ENCODE measurements at regions not wholly inside any gene's neighbourhood (a gene's known extent, or its start where the extent isn't known, plus 50 kb on each side); places are given as distances from the start of the nearest gene placed in this dataset.

DNA sequence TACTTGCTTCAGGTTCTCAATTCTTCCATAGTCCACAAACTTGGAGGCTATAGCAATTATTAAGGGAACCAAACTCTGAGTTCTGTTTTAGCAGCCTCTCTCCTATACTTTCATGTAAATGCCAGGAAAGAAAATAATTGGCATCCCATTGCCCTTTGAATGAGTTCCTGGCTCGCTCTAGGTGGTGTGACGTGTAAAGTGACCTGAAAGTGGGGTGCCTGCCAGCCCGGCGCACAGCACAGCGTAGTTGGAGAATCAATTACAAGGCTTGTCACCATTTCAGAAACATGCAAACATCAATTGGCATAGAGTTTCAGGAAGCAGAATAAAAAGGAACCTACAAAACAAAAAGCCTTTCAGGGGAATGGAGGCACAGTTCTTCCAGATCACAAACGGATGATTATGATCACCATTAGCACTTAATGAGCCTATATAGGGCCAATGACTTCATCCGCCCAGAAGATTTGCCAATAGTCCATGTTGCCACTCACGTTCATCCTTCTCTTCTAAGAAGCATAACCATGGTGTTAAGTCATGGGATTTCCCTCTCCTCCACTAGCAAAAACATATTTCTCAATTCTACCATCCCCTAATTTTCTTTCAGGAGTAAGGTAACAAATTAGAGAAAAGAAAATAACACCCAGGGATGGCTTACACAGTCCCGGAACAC, 354.6 kb upstream of the ADGRL2 start:
- DNase-seq (ENCODE audit: extremely low read depth, insufficient read length) = no peak
- H3K4me3 ChIP-seq (replicated peaks; ENCODE audit: low read depth, low read length) = no peak overlapping the region
- TF ChIP-seq, protein P1, sequence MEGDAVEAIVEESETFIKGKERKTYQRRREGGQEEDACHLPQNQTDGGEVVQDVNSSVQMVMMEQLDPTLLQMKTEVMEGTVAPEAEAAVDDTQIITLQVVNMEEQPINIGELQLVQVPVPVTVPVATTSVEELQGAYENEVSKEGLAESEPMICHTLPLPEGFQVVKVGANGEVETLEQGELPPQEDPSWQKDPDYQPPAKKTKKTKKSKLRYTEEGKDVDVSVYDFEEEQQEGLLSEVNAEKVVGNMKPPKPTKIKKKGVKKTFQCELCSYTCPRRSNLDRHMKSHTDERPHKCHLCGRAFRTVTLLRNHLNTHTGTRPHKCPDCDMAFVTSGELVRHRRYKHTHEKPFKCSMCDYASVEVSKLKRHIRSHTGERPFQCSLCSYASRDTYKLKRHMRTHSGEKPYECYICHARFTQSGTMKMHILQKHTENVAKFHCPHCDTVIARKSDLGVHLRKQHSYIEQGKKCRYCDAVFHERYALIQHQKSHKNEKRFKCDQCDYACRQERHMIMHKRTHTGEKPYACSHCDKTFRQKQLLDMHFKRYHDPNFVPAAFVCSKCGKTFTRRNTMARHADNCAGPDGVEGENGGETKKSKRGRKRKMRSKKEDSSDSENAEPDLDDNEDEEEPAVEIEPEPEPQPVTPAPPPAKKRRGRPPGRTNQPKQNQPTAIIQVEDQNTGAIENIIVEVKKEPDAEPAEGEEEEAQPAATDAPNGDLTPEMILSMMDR (IDR thresholded peaks at IDR 0.05; ENCODE audit: insufficient read depth, low read length, poor library complexity, severe bottlenecking) = no peak
- H3K36me3 ChIP-seq (ENCODE audit: control insufficient read depth, insufficient read depth, low read length) = no peaks in the 10 kb centered on the region
- H3K27me3 ChIP-seq (replicated peaks; ENCODE audit: control insufficient read depth, insufficient read depth, low read length) = no peaks in the 10 kb centered on the region

DNA sequence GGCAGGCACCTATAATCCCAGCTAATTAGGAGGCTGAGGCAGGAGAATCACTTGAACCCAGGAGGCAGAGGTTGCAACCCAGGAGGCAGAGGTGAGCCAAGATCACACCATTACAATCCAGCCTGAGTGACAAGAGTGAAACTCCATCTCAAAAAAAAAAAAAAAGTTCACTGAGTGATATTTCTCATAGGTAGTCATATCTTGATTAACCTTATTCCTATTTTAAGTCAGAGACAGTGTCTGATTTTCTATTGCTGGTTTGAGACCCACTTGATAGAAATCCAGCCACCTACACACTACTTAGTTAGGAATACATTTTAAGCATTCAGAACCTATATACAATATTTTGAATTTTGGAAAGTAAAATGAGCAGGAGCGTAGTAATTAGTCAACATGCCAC, 357.4 kb upstream of the ADGRL2 start:
- DNase-seq (ENCODE audit: extremely low read depth, insufficient read length) = no peak
- Histone ChIP-seq H3K4me3 (replicated peaks; ENCODE audit: low read depth, low read length) (no peak overlapping the region), H3K36me3 (ENCODE audit: control insufficient read depth, insufficient read depth, low read length) (no peaks in the 10 kb centered on the region), H3K27me3 (replicated peaks; ENCODE audit: control insufficient read depth, insufficient read depth, low read length) (no peaks in the 10 kb centered on the region)
- TF ChIP-seq, protein P1 (IDR thresholded peaks at IDR 0.05; ENCODE audit: insufficient read depth, low read length, poor library complexity, severe bottlenecking) = no peak

GRCh38 chr1:81439046-81439823, 361.5 kb upstream of the ADGRL2 start:
- Histone ChIP-seq H3K27me3 (replicated peaks; ENCODE audit: control insufficient read depth, insufficient read depth, low read length) (no peaks in the 10 kb centered on the region), H3K4me3 (replicated peaks; ENCODE audit: low read depth, low read length) (no peak overlapping the region), H3K36me3 (ENCODE audit: control insufficient read depth, insufficient read depth, low read length) (no peaks in the 10 kb centered on the region)
- DNase-seq (ENCODE audit: extremely low read depth, insufficient read length) = peak; percentile 41
- TF ChIP-seq, protein P1 (IDR thresholded peaks at IDR 0.05; ENCODE audit: insufficient read depth, low read length, poor library complexity, severe bottlenecking) = no peak

GRCh38 chr1:81437649-81438048, 363.1 kb upstream of the ADGRL2 start:
- TF ChIP-seq, protein P1 (IDR thresholded peaks at IDR 0.05; ENCODE audit: insufficient read depth, low read length, poor library complexity, severe bottlenecking) = no peak
- H3K27me3 ChIP-seq (replicated peaks; ENCODE audit: control insufficient read depth, insufficient read depth, low read length) = no peaks in the 10 kb centered on the region
- H3K4me3 ChIP-seq (replicated peaks; ENCODE audit: low read depth, low read length) = no peak overlapping the region
- DNase-seq (ENCODE audit: extremely low read depth, insufficient read length) = peak; percentile 28
- no peaks in the 10 kb centered on the region for H3K36me3 ChIP-seq (ENCODE audit: control insufficient read depth, insufficient read depth, low read length)

- Histone ChIP-seq H3K4me3 (replicated peaks; ENCODE audit: low read depth, low read length) (no peak overlapping the region), H3K27me3 (replicated peaks; ENCODE audit: control insufficient read depth, insufficient read depth, low read length) (no peaks in the 10 kb centered on the region), H3K36me3 (ENCODE audit: control insufficient read depth, insufficient read depth, low read length) (no peaks in the 10 kb centered on the region)
- TF ChIP-seq, protein P1 (IDR thresholded peaks at IDR 0.05; ENCODE audit: insufficient read depth, low read length, poor library complexity, severe bottlenecking) = no peak
- no peak for DNase-seq (ENCODE audit: extremely low read depth, insufficient read length)
Measured at GRCh38 chr1:81437213-81437612, 363.5 kb upstream of the ADGRL2 start.

Data from GM06990 (cell line).